ENCODE measurements at regions not wholly inside any gene's neighbourhood (a gene's known extent, or its start where the extent isn't known, plus 50 kb on each side); places are given as distances from the start of the nearest gene placed in this dataset.
A peak's percentile ranks its signal among the peaks of the same experiment; 100 is the strongest.

DNA sequence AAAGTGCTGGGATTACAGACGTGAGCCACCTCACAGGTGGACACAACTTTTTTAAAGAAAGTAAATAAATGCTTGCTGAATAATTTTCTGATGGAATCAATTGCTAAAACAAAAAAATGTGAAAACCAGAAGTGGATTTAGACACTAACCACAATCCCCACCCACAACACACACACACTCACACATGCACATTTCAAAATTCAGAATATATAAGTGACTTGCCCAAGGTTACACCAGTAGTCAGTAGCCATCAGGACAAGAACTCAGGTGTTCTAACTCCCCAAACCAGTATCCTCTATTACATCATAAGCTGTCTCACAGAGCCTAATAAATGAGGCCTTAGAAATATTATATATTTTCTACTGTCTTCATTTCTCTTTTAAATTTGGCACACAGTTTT, 1923.6 kb upstream of the PIK3C3 start:
- Histone ChIP-seq H3K4me1 (ENCODE audit: control insufficient read depth, insufficient read depth, low read length) (no peaks in the 10 kb centered on the region), H3K27ac (ENCODE audit: low read depth, low read length) (no peak overlapping the region), H3K9ac (ENCODE audit: extremely low read depth, low read length, poor library complexity, severe bottlenecking) (no peak overlapping the region), H3K9me3 (ENCODE audit: control insufficient read depth, low read length) (no peaks in the 10 kb centered on the region), H3K27me3 (ENCODE audit: control insufficient read depth, insufficient read depth, low read length, poor library complexity, severe bottlenecking) (peaks cover 17% of the 10 kb centered on the region), H3K36me3 (ENCODE audit: control insufficient read depth, insufficient read depth, low read length) (no peaks in the 10 kb centered on the region), H3K4me3 (ENCODE audit: low read length) (no peak overlapping the region)
- Mint-ChIP-seq H3K27ac (no peak overlapping the region), H3K4me1 (no peaks in the 10 kb centered on the region), H3K36me3 (ENCODE audit: low read depth) (no peaks in the 10 kb centered on the region), H3K27me3 (ENCODE audit: insufficient read depth) (peaks cover 38% of the 10 kb centered on the region), H3K9me3 (peaks cover 4% of the 10 kb centered on the region), H3K4me3 (no peak overlapping the region)
- no peak for DNase-seq
- 80% methylated on average over 1 of the region's 1 CpG; no CpG with 5 or more reads in 1 of the 2 experiments for whole genome bisulfite sequencing, 2 experiments (ENCODE audit: insufficient coverage in 1 of 2, insufficient read length in 1 of 2)
- TF ChIP-seq, protein P1, sequence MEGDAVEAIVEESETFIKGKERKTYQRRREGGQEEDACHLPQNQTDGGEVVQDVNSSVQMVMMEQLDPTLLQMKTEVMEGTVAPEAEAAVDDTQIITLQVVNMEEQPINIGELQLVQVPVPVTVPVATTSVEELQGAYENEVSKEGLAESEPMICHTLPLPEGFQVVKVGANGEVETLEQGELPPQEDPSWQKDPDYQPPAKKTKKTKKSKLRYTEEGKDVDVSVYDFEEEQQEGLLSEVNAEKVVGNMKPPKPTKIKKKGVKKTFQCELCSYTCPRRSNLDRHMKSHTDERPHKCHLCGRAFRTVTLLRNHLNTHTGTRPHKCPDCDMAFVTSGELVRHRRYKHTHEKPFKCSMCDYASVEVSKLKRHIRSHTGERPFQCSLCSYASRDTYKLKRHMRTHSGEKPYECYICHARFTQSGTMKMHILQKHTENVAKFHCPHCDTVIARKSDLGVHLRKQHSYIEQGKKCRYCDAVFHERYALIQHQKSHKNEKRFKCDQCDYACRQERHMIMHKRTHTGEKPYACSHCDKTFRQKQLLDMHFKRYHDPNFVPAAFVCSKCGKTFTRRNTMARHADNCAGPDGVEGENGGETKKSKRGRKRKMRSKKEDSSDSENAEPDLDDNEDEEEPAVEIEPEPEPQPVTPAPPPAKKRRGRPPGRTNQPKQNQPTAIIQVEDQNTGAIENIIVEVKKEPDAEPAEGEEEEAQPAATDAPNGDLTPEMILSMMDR (conservative IDR thresholded peaks at IDR 0.05), result no peak

DNA sequence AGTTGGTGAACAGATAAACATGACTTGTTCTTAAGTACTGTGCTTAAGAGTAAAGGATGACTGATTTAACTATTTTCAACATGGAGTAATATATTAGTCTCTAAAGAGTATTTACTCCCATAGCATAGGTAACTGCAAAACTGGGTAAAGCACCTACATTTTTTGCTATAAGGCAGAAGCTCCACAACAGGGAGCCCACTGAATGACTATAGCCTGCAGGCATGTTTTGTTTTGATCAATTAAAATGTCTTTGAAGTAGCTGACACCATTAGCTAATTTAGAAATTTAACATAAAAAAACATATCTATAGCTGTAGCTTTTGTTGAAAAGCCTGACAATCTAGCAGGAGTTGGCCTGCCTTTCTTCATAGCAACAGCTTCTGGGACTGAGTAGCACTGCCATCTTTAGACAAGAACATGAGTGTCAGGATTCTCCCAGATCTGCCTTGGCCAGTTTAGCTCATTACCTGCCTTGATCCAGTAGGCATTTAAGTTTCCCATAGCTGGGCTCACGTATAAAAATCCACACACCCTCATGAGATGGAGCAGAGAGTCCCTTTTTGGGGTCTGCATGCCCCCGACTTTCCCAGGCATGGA, 1935.1 kb upstream of the PIK3C3 start:
- Histone ChIP-seq H3K36me3 (ENCODE audit: control insufficient read depth, insufficient read depth, low read length) (no peaks in the 10 kb centered on the region), H3K4me1 (ENCODE audit: control insufficient read depth, insufficient read depth, low read length) (peaks cover 2% of the 10 kb centered on the region), H3K9ac (ENCODE audit: extremely low read depth, low read length, poor library complexity, severe bottlenecking) (no peak overlapping the region), H3K27me3 (ENCODE audit: control insufficient read depth, insufficient read depth, low read length, poor library complexity, severe bottlenecking) (peaks cover 45% of the 10 kb centered on the region), H3K4me3 (ENCODE audit: low read length) (no peak overlapping the region), H3K27ac (ENCODE audit: low read depth, low read length) (no peak overlapping the region), H3K9me3 (ENCODE audit: control insufficient read depth, low read length) (no peaks in the 10 kb centered on the region)
- Mint-ChIP-seq H3K4me1 (peaks cover 58% of the 10 kb centered on the region), H3K4me3 (no peak overlapping the region), H3K27me3 (ENCODE audit: insufficient read depth) (peaks cover 52% of the 10 kb centered on the region), H3K9me3 (no peaks in the 10 kb centered on the region), H3K27ac (no peak overlapping the region), H3K36me3 (ENCODE audit: low read depth) (no peaks in the 10 kb centered on the region)
- 47 to 62% methylated on average over 2 of the region's 2 CpGs for WGBS, 2 experiments (ENCODE audit: insufficient coverage in 1 of 2, insufficient read length in 1 of 2)
- TF ChIP-seq, protein P1 (conservative IDR thresholded peaks at IDR 0.05), result no peak
- DNase-seq, result peak; percentile 46

DNA sequence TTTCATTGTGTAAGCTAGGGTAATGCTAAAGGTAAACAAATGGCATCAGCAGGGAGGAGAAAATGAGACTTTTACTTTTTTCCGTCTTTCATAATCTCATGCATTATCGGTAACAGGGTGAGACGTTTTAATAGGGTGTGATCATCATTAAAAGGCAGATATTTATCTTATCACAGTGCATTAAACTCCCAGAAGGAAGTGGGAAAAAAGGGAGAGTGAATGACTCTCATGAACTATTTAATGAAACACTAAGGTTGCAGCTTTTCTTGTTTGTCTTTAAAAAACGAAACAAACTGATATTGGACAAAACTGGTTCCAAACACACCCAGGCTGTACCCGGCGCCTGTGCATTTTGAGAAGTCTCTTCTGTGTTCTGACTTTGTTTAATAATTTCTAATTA, 1936.8 kb upstream of the PIK3C3 start:
- Histone ChIP-seq H3K27ac (ENCODE audit: low read depth, low read length) (no peak overlapping the region), H3K9ac (ENCODE audit: extremely low read depth, low read length, poor library complexity, severe bottlenecking) (no peak overlapping the region), H3K9me3 (ENCODE audit: control insufficient read depth, low read length) (no peaks in the 10 kb centered on the region), H3K4me3 (ENCODE audit: low read length) (no peak overlapping the region), H3K4me1 (ENCODE audit: control insufficient read depth, insufficient read depth, low read length) (peaks cover 2% of the 10 kb centered on the region), H3K36me3 (ENCODE audit: control insufficient read depth, insufficient read depth, low read length) (no peaks in the 10 kb centered on the region), H3K27me3 (ENCODE audit: control insufficient read depth, insufficient read depth, low read length, poor library complexity, severe bottlenecking) (peaks cover 55% of the 10 kb centered on the region)
- H3K4me1 Mint-ChIP-seq, result peaks cover 47% of the 10 kb centered on the region
- H3K36me3 Mint-ChIP-seq (ENCODE audit: low read depth), result no peaks in the 10 kb centered on the region
- H3K27me3 Mint-ChIP-seq (ENCODE audit: insufficient read depth), result peaks cover 64% of the 10 kb centered on the region
- H3K4me3 Mint-ChIP-seq, result no peak overlapping the region
- WGBS, 2 experiments (ENCODE audit: insufficient coverage in 1 of 2, insufficient read length in 1 of 2), result 76% methylated on average over 6 of the region's 6 CpGs; no CpG with 5 or more reads in 1 of the 2 experiments
- no peak for DNase-seq
- TF ChIP-seq, protein P1 (conservative IDR thresholded peaks at IDR 0.05), result no peak
- H3K9me3 Mint-ChIP-seq, result no peaks in the 10 kb centered on the region
- H3K27ac Mint-ChIP-seq, result no peak overlapping the region

All from endodermal cell (in vitro differentiated cells).